PFSK-1 (cell line): ENCODE measurements at regions not wholly inside any gene's neighbourhood (a gene's known extent, or its start where the extent isn't known, plus 50 kb on each side); places are given as distances from the start of the nearest gene placed in this dataset.

Experiments used
- POLR2AphosphoS5 ChIP-seq: IDR thresholded peaks from 2 replicates; pipeline ENCODE4 v1.6.1; 2012; ENCODE audit warnings: low read depth, mild to moderate bottlenecking, control low read depth, low read length, moderate library complexity
- TAF1 ChIP-seq: IDR thresholded peaks from 2 replicates; pipeline ENCODE4 v1.6.1; 2012; ENCODE audit warnings: low read length, control low read depth, borderline replicate concordance; ENCODE audit not compliant: insufficient read depth
- TF ChIP-seq, protein P1 (sequence below), 2 experiments: IDR thresholded peaks; 2 replicates each; pipeline versions ENCODE4 v1.6.1 to v1.8.0; 2011 to 2012; ENCODE audit warnings: low read depth in 2 of 2, low read length in 2 of 2, control low read depth in 1 of 2, inconsistent platforms in 1 of 2, mild to moderate bottlenecking in 1 of 2, moderate library complexity in 1 of 2; ENCODE audit not compliant: insufficient read depth in 1 of 2

DNA sequence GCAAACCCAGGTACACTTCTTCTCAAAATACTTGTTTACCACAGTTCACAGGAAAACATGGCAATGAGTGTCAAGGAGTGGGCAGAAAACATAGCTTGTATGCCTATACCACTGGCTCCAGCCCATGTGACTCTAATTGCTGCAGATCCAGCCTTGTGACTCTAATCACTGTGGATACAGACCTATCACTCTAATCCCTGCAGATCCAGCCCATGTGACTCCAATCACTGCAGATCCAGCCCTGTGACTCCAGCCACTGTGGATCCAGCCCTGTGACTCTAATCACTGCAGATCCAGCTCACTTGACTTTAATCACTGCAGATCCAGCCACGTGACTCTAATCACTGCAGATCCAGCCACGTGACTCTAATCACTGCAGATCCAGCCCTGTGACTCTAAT is 366.3 kb upstream of the IRX4 start:
- TF ChIP-seq POLR2AphosphoS5, result no peak
- no peak for TF ChIP-seq TAF1
- TF ChIP-seq, protein P1, sequence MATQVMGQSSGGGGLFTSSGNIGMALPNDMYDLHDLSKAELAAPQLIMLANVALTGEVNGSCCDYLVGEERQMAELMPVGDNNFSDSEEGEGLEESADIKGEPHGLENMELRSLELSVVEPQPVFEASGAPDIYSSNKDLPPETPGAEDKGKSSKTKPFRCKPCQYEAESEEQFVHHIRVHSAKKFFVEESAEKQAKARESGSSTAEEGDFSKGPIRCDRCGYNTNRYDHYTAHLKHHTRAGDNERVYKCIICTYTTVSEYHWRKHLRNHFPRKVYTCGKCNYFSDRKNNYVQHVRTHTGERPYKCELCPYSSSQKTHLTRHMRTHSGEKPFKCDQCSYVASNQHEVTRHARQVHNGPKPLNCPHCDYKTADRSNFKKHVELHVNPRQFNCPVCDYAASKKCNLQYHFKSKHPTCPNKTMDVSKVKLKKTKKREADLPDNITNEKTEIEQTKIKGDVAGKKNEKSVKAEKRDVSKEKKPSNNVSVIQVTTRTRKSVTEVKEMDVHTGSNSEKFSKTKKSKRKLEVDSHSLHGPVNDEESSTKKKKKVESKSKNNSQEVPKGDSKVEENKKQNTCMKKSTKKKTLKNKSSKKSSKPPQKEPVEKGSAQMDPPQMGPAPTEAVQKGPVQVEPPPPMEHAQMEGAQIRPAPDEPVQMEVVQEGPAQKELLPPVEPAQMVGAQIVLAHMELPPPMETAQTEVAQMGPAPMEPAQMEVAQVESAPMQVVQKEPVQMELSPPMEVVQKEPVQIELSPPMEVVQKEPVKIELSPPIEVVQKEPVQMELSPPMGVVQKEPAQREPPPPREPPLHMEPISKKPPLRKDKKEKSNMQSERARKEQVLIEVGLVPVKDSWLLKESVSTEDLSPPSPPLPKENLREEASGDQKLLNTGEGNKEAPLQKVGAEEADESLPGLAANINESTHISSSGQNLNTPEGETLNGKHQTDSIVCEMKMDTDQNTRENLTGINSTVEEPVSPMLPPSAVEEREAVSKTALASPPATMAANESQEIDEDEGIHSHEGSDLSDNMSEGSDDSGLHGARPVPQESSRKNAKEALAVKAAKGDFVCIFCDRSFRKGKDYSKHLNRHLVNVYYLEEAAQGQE (IDR thresholded peaks at IDR 0.05; ENCODE audit: insufficient read depth in 1 of 2, low read depth in 2 of 2, low read length in 2 of 2), result no peak
